CD4-positive, alpha-beta T cell treated with Interferon alpha-2 for 1 hour (primary cell): ENCODE measurements at regions not wholly inside any gene's neighbourhood (a gene's known extent, or its start where the extent isn't known, plus 50 kb on each side); places are given as distances from the start of the nearest gene placed in this dataset.
"Not testable (repeated sequence)": the region's sequence is repeated elsewhere in the genome, so short reads cannot be mapped to it uniquely, and the experiment has no call there.

Source experiments
- DNase-seq, 2 donors: peaks; one replicate each; pipeline ENCODE4 v3.0.0-alpha.2; 2020 to 2022

DNA sequence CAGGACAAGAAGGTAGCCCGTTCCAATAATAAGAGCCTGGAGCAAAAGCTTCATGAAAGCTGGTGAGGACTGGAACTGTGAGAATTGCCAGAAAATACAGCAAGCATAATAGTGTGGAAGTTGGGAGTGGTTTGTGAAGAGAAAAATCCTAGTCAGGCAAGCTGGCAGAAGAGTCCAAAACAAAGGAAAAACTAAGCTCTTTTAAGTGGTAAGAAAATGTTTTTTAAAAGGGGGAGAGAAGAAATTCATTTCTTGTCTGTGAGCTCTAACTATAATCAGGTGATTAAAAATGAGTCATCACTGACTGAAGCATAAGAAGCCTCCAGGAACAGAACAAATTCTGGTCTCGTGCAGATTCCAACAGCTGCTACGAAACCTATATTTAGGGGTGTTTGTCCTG lies 102.6 kb downstream of the CAAP1 start:
- DNase-seq: no peak

DNA sequence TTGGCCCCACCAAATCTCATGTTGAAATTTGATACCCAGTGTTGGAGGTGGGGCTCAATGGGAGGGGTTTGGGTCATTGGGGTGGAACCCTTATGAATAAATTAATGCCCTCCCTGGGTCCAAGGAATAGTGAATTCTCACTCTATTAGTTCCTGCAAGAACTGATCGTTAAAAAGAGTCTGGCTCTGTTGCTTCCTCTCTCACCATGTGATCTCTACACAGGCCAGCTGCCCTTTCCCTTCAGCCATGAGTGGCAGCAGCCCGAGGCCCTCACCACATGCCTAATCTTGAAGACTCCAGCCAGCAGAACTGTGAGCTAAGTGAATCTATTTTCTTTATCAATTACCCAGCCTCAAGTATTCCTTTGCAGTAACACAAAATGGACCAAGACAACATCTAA lies 106.0 kb downstream of the CAAP1 start:
- DNase-seq: no peak

DNA sequence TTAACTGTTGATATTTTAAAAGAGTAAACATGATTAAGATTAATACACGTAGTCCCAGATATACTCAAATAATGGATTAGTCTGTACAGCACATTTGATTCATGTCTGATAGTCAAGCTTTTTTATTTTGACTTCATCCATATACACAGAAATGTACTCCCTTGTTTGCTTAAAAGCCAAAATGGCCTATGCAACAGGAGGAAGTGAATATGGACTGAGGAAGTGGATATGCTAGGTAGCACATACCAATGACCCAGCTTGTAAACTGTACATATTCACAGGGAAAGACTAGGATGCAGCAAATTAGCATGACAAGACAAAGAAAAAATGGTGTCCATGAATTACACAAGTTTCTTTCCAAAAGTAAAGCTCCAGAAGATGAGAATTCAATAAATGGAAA lies 109.7 kb downstream of the CAAP1 start:
- no peak for DNase-seq

DNA sequence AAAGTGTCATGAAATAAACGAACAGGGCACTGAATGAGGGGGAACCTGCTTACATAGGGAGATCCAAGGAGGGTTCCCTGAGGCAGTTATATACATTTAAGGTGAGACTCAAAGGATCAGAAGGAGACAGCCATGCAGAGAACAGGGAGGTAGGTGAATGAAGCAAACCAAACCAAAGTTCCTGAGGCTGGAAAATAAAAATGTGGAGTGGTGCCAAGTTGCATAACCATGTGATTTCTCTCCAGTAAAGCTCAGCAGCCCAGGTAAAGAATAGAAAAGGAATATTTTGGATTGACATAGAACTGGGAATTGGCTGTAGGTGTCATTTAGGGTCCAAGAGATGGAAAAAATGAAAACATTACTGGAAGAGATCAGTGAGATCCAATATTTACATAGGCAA lies 110.7 kb downstream of the CAAP1 start:
- DNase-seq: no peak

DNA sequence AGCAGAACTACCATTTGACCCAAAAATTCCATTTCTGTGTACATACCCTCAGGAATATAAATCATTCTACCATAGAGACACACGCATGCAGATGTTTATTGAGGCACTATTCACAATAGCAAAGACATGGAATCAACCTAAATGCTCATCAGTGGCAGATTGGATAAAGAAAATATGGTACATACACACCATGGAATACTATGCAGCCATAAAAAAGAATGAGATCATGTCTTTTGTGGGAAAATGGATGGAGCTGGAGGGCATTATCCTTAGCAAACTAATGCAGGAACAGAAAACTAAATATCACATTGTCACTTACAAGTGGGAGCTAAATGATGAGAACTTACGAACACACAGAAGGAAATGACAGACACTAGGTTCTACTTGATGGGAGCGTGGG lies 112.3 kb downstream of the CAAP1 start:
- not testable (repeated sequence) for DNase-seq

GRCh38 chr9:26779062-26779461 lies 113.5 kb downstream of the CAAP1 start:
- DNase-seq: no peak

DNA sequence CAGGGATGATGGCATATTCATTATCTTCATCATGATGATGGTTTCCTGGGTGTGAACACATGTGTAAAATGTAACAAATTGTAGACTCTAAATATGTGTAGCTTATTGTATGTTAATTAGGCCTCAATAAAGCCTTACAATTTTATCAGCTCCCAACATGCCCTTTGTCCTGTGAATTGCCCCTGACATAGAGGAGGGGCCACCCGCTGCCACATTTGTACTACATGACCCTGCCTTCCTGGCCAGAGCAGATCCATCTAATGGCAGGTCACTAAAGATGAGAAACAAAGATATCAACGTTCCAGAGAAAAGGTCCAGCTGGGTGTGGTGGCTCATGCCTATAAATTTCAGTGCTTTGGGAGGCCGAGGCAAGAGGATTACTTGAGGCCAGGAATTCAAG lies 117.2 kb downstream of the CAAP1 start:
- no peak for DNase-seq

DNA sequence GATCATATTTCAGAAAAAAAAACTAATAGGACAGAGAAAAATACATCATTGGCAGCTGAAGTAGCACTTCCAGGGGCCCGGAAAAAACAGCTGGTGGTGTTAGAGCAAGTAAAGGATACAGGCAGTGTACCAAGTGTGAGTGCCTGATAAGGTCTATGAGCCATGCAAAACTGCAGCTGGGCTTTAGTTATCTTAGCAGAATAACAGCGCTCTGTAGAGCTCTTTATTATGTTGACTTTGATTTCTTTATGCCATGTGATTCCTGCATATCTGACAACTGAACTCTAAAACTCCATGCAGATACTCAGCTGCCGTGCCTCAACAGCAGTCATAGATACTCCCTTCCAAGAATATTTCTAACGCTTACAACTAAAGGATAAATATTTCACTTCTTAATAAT lies 119.5 kb downstream of the CAAP1 start:
- DNase-seq: no peak

DNA sequence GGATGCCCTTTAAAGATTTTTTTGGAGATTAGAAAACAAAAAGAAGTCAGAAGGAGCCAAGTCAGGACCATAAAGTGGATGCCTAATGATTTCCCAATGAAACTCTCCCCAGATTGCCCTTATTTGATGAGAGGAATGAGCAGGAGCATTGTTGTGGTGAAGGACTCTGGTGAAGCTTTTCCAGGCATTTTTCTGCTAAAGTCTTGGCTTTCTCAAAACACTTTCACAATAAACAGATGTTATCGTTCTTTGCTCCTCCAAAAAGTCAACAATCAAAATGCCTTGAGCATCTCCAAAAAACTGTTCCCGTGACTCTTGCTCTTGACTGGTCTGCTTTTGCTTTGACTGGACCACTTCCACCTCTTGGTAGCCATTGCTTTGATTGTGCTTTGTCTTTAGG lies 121.8 kb downstream of the CAAP1 start:
- no peak for DNase-seq

DNA sequence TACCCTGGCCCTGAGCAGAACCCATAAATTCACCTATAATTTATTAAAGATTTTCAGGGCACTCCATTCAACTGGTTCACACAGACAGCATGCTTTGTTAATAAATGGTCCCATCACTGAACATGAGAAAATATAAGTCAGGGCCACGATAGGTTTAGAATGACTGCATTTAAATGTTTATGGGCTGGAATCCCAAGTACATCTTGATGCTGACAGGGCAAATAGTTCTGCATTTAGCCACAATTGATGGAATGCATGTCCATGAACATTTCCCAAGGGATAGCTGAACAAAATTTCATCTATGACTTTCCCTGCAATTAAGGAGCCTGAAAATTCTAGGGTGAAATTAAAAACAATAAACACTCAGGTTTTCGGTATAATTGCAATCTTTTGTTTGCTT lies 124.5 kb downstream of the CAAP1 start:
- DNase-seq: no peak

DNA sequence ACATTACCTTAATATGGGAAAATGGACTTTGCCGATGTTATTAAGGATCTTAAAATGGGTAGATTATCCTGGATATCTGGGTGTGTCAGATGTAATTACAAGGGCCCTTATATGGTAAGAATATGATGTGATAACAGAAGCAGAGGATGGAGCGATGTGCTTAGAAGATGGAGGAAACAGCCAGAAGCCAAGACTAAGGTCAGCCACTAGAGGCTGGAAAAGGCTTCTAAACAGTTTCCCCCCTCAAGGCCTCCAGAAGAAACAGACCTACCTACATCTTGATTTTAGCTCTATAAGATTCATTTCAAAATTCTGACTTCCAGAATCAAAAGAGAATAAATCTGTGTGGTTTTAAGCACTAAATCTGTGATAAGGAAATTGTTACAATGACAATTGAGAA lies 131.9 kb downstream of the CAAP1 start:
- DNase-seq: no peak

DNA sequence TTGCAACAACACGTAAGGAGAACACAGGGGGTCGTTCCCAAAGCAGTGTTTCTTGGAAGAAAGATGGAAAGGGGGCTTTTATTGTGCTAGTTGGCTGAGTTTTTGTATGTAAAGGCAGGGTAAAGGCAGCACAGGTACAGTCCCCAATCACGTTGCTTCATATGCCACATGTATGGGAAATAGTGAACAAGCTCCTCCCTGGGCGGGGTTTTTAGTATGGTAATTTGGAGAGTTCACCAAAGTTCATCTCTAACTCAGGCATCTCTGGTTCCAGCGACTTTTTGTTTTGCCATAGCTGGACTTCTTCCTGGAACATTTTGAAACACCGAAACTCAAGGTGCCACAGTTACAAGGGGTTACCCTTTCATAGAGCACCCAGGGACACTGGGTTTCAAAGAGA lies 133.9 kb downstream of the CAAP1 start:
- DNase-seq: no peak

GRCh38 chr9:26756881-26757280 lies 135.7 kb downstream of the CAAP1 start:
- DNase-seq: no peak

- DNase-seq: no peak
Observed at GRCh38 chr9:26755476-26755875, 137.1 kb downstream of the CAAP1 start.

- DNase-seq: no peak
Observed at GRCh38 chr9:26754509-26755164, 138.0 kb downstream of the CAAP1 start.

DNA sequence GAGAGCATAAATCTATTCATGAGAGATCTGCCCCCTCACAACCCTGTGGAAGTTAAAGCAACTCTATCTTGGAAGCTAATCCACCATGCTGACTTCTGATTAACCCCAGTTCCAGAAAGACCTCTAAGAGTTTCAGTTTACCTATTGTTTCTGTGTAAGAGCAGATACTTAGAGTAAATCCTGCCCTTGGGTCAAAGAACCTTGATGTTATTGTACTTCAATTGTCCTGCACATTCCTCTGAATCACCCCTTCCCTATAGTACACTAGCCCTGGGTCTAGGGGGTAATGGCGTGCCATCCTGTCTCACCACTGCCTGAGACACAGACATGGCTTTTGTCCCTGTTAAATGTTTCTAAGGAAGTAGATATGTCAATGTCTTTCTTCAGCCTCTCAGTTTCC lies 138.6 kb downstream of the CAAP1 start:
- no peak for DNase-seq

DNA sequence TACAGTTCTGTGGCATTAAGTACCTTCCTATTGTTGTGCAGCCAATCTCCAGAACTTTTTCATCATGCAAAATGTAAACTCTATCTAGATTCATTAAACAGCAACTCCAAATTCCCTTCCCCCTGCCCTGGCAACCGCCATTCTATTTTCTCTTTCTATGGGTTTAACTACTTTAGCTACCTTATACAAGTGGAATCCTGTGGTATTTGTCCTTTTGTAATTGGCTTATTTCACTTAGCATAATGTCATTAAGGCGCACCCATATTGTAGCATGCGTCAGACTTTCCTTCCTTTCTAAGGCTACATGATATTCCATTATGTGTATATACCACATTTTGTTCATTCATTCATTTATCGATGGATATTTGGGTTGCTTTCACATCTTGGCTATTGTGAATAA lies 142.4 kb downstream of the CAAP1 start:
- no peak for DNase-seq

DNA sequence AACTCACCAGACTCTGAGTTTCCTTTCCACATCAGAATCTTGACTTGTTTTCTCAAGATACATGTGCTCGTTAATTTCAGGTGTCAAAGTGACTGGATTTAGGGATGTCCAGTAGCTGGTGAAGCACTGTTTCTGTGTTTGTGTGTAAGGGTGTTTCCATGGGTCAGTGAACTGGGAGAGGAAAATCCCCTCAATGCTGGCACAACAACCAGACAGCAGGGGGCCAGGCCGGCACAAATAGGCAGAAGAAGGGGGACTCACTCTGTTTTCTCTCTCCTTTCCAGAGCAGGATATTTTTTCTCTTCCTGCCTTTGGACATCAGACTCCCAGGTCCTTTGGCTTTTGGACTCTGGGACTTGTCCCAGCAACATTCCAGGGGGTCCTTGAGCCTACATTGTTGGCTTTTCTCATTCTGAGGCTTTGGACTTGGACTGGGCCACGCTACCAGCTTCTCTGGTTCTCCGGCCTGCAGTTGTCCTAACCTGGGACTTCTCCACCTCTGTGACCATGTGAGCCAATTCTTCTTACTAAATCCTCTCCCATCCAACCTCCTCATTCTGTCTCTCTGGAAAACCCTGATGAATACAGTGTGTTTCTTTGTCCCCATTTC lies 144.0 kb downstream of the CAAP1 start:
- DNase-seq: no peak

DNA sequence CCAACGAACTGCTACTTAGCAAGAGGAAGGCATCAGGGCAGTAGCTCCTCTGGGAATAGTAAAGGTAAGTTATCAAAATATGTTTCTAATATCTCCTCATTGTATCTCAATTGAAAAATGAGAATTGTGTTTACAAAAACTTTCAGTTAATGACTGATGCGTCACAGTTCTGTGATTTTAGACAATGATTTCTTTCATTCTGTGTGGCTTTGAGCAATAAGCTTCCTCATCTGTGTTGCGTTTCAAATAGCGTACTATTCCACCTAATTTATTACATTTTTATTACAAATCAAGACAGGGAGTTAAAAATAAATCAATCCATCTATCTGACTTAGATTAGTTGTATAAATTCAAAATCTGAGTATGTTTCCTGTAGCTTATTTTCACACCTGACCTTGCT lies 145.0 kb downstream of the CAAP1 start:
- DNase-seq: no peak

DNA sequence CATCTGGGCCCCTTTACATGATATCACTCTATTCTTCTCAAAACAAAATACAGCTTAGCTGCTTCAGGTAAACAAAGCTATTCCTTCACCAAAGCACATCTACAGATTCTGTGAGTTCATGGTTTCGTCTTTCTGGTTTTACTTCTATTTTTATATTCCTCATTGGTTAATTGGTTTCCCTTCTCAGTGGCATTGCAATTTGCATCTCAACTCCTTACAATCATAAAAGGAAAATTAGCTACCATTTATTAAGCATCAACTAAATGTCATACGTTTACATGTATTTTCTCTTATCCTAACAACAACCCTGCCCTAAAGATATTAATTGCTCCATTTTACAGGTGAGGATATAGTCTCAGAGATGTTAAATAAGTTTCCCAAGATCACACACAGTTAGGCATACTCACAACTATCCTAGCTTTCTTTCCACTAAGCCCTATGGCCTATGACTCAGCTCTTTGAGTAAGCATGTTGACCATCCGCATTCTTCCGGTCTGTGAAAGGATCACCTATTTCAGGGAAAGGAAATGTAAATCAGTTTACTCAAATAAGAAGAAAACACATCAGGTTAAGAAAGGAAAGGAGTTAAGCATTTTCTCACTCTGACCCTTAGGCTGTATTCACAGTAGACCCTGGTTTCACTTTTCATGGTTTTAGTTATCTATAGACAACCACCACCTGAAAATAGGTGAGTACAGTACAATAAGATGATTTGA lies 146.1 kb downstream of the CAAP1 start:
- no peak for DNase-seq

DNA sequence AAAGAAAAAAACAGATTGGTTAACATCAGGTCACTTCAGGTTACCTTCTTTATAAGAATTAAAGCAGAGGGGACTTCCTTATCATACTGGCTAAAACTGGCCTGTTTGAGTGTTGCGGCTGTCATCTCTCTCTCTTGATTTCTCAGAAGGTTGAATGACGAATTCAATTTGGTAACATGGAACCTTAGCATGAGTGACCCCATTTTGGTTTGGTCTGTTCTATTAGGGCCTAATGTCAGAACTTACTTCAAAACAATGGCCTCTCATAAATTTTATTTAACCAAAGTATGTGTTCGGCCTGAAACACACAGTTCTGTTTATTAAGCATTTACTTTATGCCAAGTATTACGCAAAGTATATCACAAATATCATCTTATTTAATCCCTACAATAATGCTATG lies 147.5 kb downstream of the CAAP1 start:
- no peak for DNase-seq

DNA sequence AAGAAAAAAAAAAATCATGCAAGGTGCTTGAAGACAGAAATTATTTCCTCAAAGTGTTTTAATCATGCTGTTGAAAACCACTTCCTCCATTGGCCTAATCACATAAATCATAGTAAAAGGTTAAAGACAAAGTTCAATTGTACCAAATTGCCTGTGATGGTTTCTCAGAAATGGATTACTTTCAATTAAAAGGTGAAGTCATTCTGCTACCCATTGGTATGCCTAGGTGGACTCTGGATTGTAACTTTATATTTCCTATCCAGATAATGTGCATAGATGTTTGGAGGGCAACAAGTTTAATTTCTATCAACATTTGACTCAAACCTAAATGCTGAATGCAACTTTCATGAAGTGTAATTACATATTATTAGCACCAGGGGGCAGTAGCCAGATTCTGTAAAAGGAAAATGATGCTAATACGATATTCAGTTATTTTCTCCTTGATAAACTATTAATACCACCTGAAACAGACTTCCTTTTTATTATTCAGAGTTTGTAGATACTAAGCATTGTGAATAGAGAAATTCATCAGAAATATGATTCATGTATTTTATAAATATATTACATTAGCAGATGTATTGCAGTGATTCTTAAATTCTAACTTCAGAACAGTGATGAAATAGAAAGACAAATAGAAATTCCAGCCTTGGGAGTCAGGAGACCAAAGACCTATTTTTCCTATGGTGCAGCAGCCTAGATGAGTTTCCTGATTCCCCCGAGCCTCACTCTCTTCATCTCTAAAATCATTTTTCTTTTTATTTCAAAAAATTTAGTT lies 148.2 kb downstream of the CAAP1 start:
- DNase-seq: peak in 1 of 2 donors; percentile 13

DNA sequence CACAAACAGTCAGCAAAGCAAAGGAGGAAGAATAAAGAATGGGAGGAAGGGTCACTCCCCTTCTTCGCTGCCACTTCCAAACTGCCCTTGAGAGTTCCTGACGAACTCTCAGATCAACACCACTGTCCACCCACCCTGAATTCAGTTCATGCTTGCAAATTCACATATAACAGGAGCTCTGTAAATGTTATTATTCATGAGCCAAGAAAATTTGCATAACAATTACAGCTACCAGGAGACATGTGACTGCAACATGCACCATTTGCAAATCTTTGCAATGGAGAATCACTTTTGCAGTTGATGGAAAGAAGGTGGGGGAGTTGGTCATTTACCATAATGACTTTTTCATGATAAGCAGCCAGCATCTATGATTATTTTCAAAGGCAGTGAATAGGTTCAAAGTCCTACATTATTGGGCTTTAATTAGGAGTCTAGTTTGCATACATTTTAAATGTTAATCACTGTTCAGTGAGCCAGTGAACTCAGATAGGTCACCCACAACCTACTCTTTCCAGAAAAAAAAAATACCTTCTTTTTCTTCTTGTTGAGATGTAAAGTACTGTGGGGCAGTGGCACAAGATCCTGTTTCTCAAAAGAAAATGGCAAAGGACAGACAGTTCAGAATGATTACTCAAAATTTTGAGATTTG lies 149.7 kb downstream of the CAAP1 start:
- no peak for DNase-seq
